ENCODE measurements at regions not wholly inside any gene's neighbourhood (a gene's known extent, or its start where the extent isn't known, plus 50 kb on each side); places are given as distances from the start of the nearest gene placed in this dataset.

GRCh38 chr10:4121502-4122380 is 336.7 kb upstream of the KLF6 start:
- Histone ChIP-seq H3K4me1 (no peaks in the 10 kb centered on the region), H3K36me3 (no peaks in the 10 kb centered on the region), H3K27ac (no peak overlapping the region), H3K27me3 (no peaks in the 10 kb centered on the region), H3K9me3 (replicated peaks) (no peaks in the 10 kb centered on the region), H3K4me3 (no peak overlapping the region)
- no peak for DNase-seq

DNA sequence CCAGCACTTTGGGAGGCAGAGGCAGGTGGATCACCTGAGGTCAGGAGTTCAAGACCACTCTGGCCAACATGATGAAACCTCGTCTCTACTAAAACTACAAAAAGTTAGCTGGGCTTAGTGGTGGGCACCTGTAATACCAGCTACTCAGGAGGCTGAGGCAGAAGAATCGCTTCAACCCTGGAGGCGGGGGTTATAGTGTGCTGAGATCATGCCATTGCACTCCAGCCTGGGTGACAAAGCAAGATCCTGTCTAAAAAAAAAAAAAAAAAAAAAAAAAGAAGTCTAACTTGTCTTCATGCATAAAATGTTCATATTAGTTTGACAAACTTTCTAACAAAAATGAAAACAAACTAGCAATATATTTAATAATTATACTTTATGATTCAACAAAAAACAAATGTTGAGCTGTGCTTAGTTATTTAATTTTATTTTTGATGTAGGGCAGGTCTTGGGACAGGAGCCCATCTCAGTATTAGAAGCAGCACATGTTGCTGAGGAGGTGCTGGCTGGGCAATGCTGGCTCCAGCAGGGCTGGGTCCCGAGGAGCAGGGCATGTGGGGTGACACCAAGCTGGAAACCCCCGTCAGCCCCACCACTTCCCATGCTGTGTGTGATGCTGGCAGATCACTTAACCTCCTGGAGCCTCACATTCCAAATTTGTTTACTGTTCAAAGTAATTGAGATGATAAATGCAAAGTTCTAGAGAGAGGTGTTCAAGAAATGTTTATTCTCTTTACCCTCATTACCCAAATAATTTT is 335.3 kb upstream of the KLF6 start:
- DNase-seq = no peak
- H3K4me1 ChIP-seq = no peaks in the 10 kb centered on the region
- H3K27ac ChIP-seq = no peak overlapping the region
- H3K9me3 ChIP-seq (replicated peaks) = no peaks in the 10 kb centered on the region
- no peak overlapping the region for H3K4me3 ChIP-seq
- H3K36me3 ChIP-seq = no peaks in the 10 kb centered on the region
- H3K27me3 ChIP-seq = no peaks in the 10 kb centered on the region

GRCh38 chr10:4119107-4119506 is 334.1 kb upstream of the KLF6 start:
- Histone ChIP-seq H3K4me3 (no peak overlapping the region), H3K9me3 (replicated peaks) (no peaks in the 10 kb centered on the region), H3K27ac (no peak overlapping the region), H3K4me1 (no peaks in the 10 kb centered on the region), H3K36me3 (no peaks in the 10 kb centered on the region), H3K27me3 (no peaks in the 10 kb centered on the region)
- no peak for DNase-seq

DNA sequence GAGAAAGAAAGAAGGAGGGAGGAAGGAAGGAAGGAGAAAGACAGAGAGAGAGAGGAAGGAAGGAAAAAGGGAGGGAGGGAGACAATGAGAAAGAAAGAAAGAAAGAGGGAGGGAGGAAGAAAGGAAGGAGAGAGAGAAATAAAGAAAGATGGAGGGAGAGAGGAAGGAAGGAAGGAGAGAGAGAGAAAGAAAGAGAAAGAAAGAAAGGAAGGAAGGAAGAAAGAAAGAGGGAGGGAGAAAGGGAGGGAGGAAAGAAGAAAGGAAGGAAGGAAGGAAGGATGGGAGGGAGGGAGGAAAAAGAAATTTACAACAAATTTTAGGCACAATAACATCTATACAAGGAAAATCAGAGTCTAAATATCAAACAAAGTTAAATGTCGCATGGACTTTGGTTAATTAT is 332.6 kb upstream of the KLF6 start:
- Histone ChIP-seq H3K4me3 (no peak overlapping the region), H3K27ac (no peak overlapping the region), H3K27me3 (no peaks in the 10 kb centered on the region), H3K4me1 (no peaks in the 10 kb centered on the region), H3K9me3 (replicated peaks) (no peaks in the 10 kb centered on the region), H3K36me3 (no peaks in the 10 kb centered on the region)
- DNase-seq = no peak

GRCh38 chr10:4111643-4112042 is 326.6 kb upstream of the KLF6 start:
- Histone ChIP-seq H3K9me3 (replicated peaks) (no peaks in the 10 kb centered on the region), H3K36me3 (no peaks in the 10 kb centered on the region), H3K27me3 (no peaks in the 10 kb centered on the region), H3K4me1 (no peaks in the 10 kb centered on the region), H3K27ac (no peak overlapping the region), H3K4me3 (no peak overlapping the region)
- no peak for DNase-seq

GRCh38 chr10:4109469-4109868 is 324.5 kb upstream of the KLF6 start:
- H3K4me3 ChIP-seq = no peak overlapping the region
- no peaks in the 10 kb centered on the region for H3K4me1 ChIP-seq
- DNase-seq = no peak
- H3K36me3 ChIP-seq = no peaks in the 10 kb centered on the region
- H3K9me3 ChIP-seq (replicated peaks) = no peaks in the 10 kb centered on the region
- H3K27ac ChIP-seq = no peak overlapping the region
- no peaks in the 10 kb centered on the region for H3K27me3 ChIP-seq

DNA sequence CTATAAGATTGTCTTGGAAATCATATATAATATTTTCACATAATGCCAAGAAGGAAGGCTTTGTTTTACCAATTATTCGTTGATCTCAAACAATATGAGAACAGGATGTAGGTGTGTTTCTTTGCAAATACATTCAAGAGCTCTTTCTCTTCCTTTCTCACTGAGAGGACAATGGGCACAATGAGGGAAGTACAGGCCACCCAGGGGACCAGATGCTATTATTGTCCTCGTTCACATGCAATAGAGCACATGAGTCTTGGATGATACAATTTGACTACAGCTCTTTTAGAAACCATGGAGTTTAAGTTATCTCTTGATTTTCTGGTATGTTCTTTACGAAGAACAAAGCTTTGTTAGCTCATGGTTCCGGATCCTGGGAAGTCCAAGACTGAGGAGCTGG is 323.7 kb upstream of the KLF6 start:
- Histone ChIP-seq H3K36me3 (no peaks in the 10 kb centered on the region), H3K4me3 (no peak overlapping the region), H3K9me3 (replicated peaks) (no peaks in the 10 kb centered on the region), H3K27me3 (no peaks in the 10 kb centered on the region), H3K4me1 (no peaks in the 10 kb centered on the region), H3K27ac (no peak overlapping the region)
- DNase-seq = no peak

DNA sequence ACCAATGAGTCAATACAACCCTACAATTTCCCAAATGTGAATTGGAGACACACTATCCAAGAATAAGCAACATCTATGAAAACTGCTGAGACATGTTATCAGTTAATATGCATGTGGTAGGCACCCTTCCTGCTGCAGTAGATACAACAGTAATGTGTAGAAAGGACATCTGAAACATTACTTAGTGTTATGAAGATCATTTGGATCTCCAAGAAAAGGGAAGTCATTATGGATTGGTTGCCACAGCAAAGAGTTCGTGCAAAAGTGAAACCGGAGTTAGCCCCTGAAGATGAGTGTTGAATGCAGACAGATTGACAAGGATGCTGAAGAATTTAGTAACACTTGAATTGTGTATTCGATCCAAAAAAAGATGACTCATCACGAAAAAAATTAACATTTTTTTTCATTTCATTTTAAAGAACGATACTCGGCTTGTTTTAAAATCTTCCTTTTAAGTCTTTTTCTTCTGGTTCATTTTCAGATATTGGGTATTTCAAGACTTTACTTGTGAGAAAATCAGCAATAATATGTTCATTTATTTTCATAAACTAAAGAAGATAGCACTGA is 322.4 kb upstream of the KLF6 start:
- H3K27me3 ChIP-seq = no peaks in the 10 kb centered on the region
- no peaks in the 10 kb centered on the region for H3K9me3 ChIP-seq (replicated peaks)
- no peak overlapping the region for H3K4me3 ChIP-seq
- H3K4me1 ChIP-seq = no peaks in the 10 kb centered on the region
- no peaks in the 10 kb centered on the region for H3K36me3 ChIP-seq
- DNase-seq = no peak
- H3K27ac ChIP-seq = no peak overlapping the region

DNA sequence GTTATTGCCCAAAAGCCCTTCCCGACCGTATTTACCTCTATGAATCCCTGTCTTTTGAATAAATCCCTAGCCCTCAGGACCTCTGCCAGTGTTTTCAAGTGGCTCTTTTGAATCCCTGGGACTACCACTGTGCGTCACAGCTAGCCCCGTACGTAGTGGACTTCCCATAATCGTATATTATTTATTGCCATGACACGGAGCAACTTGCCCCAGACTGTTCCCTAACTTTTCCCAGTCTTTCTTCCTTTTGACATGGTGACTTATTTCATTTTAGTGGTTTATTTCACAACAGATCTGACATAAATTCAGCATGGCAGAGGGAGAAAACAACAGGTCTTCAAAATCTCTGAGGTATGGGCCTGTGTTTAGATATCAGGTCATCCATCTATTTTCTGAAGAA is 318.6 kb upstream of the KLF6 start:
- H3K27ac ChIP-seq = no peak overlapping the region
- H3K36me3 ChIP-seq = no peaks in the 10 kb centered on the region
- no peak for DNase-seq
- H3K4me3 ChIP-seq = no peak overlapping the region
- no peaks in the 10 kb centered on the region for H3K27me3 ChIP-seq
- no peaks in the 10 kb centered on the region for H3K4me1 ChIP-seq
- H3K9me3 ChIP-seq (replicated peaks) = no peaks in the 10 kb centered on the region

DNA sequence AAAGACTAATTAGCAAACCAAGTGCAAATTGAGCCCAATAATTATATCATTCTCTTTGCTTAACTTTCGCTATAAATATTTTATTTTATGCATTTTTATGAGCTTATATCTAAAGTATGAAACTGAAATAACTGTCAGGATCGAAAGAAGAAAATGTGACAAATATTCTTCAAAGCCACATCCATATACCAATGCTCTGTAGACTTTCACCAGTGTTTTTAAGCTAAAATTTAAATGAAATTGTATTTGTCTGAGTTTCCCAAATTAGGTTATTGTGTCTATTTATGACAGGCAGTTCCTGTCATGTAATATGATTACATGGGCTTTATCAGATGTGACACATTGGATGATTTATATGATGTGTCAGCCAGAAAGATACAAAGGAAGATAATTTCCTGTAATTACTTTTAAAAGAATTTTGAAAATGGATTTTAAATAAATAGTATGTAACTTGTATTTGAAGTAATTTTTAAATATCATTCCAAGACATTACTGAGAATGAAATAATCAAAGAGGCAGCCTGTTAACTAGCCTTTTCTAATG is 317.9 kb upstream of the KLF6 start:
- H3K27ac ChIP-seq = no peak overlapping the region
- H3K4me3 ChIP-seq = no peak overlapping the region
- no peak for DNase-seq

DNA sequence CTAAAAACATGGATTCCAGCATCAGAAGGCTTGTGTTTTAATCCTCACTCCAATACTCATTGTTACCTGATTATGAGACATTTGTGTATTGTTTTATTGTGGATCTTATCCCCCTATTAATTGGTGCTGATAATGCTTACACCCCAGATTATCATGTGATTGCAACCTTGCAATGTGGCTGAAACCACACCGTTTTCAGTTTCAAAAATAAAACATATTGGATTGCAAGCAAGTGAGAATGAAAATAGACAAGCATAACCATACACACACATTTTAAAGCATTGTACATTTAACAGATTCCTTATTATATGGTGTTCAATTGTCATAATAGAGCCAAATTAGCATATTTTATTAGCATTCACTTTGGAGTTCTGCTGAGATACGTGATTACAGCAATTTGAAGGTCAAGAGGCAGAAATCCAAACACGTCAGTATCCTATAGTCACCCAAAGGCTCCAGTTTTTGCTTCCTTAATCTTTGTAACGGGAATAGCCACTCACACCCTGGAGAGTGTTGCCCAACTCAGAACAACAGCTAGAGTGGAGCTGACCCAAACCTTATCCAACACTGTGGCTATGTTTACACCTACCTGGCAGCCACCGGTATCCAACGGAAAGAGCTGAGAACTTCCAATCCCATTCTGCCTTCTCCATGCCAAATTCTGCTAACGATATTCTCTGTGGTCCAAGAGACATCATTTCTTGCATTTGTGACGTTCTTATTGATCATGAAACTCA is 317.1 kb upstream of the KLF6 start:
- Histone ChIP-seq H3K4me1 (no peaks in the 10 kb centered on the region), H3K27ac (no peak overlapping the region)

More for the DNA sequence above, 317.9 kb upstream of the KLF6 start:
- Histone ChIP-seq H3K36me3 (no peaks in the 10 kb centered on the region), H3K9me3 (replicated peaks) (no peaks in the 10 kb centered on the region), H3K27me3 (no peaks in the 10 kb centered on the region), H3K4me1 (no peaks in the 10 kb centered on the region)

GRCh38 chr10:4100380-4100779 is 315.4 kb upstream of the KLF6 start:
- Histone ChIP-seq H3K4me3 (no peak overlapping the region), H3K4me1 (no peaks in the 10 kb centered on the region), H3K27ac (no peak overlapping the region), H3K27me3 (no peaks in the 10 kb centered on the region), H3K9me3 (replicated peaks) (no peaks in the 10 kb centered on the region), H3K36me3 (no peaks in the 10 kb centered on the region)
- DNase-seq = no peak

More for the DNA sequence above, 317.1 kb upstream of the KLF6 start:
- Histone ChIP-seq H3K9me3 (replicated peaks) (no peaks in the 10 kb centered on the region), H3K36me3 (no peaks in the 10 kb centered on the region), H3K27me3 (no peaks in the 10 kb centered on the region), H3K4me3 (no peak overlapping the region)
- DNase-seq = no peak

GRCh38 chr10:4099202-4099601 is 314.2 kb upstream of the KLF6 start:
- no peaks in the 10 kb centered on the region for H3K9me3 ChIP-seq (replicated peaks)
- no peak overlapping the region for H3K27ac ChIP-seq
- no peak for DNase-seq
- H3K27me3 ChIP-seq = no peaks in the 10 kb centered on the region
- H3K36me3 ChIP-seq = no peaks in the 10 kb centered on the region
- H3K4me3 ChIP-seq = no peak overlapping the region
- H3K4me1 ChIP-seq = no peaks in the 10 kb centered on the region

GRCh38 chr10:4095166-4095917 is 310.3 kb upstream of the KLF6 start:
- Histone ChIP-seq H3K27ac (no peak overlapping the region), H3K4me3 (no peak overlapping the region), H3K36me3 (no peaks in the 10 kb centered on the region), H3K27me3 (no peaks in the 10 kb centered on the region), H3K4me1 (no peaks in the 10 kb centered on the region), H3K9me3 (replicated peaks) (no peaks in the 10 kb centered on the region)
- no peak for DNase-seq
